ENCODE measurements at regions not wholly inside any gene's neighbourhood (a gene's known extent, or its start where the extent isn't known, plus 50 kb on each side); places are given as distances from the start of the nearest gene placed in this dataset.
A peak's percentile ranks its signal among the peaks of the same experiment; 100 is the strongest.

DNA sequence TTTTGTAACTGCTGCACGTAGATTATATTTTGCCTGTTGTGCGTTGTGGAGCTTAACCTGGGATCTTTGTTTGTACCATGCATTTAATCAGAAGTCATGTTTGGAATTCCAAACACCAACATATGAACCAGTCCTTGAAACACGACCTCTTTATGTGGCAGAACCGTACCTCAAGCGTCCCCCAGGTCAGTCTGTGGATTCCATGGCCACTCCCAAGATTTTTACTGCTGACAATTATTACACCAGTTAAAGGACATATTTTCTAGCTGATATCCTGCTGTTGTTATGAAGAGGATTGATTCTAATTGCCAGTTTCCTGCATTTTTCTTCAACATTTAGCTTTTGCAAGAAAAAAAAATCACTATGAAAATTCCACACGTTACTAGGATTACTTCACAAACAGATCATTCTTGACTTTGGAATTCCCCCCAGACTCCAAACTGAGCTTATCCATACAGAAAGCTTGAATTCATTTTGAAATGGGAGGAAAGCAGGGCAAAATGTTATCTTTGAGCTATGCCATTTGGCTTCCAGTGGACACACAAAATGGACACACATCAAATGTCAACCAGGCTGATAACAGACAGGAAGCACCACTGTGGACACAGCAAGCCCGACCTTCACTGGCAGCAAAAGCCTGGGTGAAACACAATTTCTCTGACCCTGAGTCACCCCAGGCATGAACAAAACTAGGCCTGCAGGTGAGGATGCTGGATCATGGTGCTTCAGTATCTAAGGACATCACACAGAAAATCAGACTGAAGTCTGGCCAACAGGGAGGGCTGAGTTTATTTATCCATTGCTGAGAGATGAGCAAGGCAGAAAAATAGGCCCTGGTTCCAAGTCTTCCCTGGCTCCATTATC, 542.9 kb upstream of the JAG1 start:
- ChIA-PET POLR2A (no interaction called here), CTCF (ENCODE audit: low intra/inter-chr PET ratio, low total read pairs) (no interaction called here)
- Histone ChIP-seq H3K27ac (ENCODE audit: extremely low read length, insufficient read depth, low read length) (no peak overlapping the region), H3K9ac (ENCODE audit: insufficient read depth, low read depth, low read length) (no peak overlapping the region), H3K79me2 (ENCODE audit: insufficient read depth, low read length) (no peaks in the 10 kb centered on the region), H3K4me3 (replicated peaks in 1 of 3; ENCODE audit: insufficient read depth in 1 of 3, low read depth in 2 of 3, low read length in 3 of 3) (no peak overlapping the region), H3K4me1 (ENCODE audit: insufficient read depth, low read length) (peaks cover 17% of the 10 kb centered on the region), H4K20me1 (ENCODE audit: insufficient read depth, low read length) (no peaks in the 10 kb centered on the region), H3K36me3 (replicated peaks in 1 of 2; ENCODE audit: control insufficient read depth in 1 of 2, insufficient read depth in 2 of 2, low read length in 2 of 2) (no peaks in the 10 kb centered on the region), H3K4me2 (ENCODE audit: low read depth, low read length) (no peak overlapping the region), H2AFZ (ENCODE audit: low read length) (no peak overlapping the region), H3K27me3 (ENCODE audit: control insufficient read depth in 1 of 2, insufficient read depth in 2 of 2, low read length in 2 of 2) (peaks cover 0 to 4% of the 10 kb centered on the region in 2 experiments; a peak in 1 of 5 replicates), H3K9me3 (ENCODE audit: low read length) (no peaks in the 10 kb centered on the region)
- ATAC-seq (peak; percentile 78), FAIRE-seq (no peak), DNase-seq (ENCODE audit: low spot score) (peak; percentile 78)
- no TSS peak for BruUV-seq (replicated peaks)
- intact Hi-C loops (cut with micrococcal nuclease; ENCODE audit: unreplicated experiment): loop anchor here (1.0 kb wide), 1 partner anchor 8 kb away; no protein-coding TSS in a partner anchor
- whole genome bisulfite sequencing (ENCODE audit: low lambda C conversion rate): 2% methylated on average over 7 of the region's 7 CpGs
- in situ Hi-C loops (cut with HindIII; ENCODE audit: extremely low pct_ligation_motif_present, low pct_unique_long_range_greater_than_20kb): no loop called here
- TF ChIP-seq SOX5 (CRISPR knock-in tag; IDR thresholded peaks at IDR 0.05; ENCODE audit: borderline replicate concordance): 0 out of 2 replicates have a peak, but pooled peaks have one; percentile 32
- TF ChIP-seq ZNF615 (CRISPR knock-in tag; IDR thresholded peaks at IDR 0.05; ENCODE audit: borderline replicate concordance): no peak
- TF ChIP-seq, protein P1, sequence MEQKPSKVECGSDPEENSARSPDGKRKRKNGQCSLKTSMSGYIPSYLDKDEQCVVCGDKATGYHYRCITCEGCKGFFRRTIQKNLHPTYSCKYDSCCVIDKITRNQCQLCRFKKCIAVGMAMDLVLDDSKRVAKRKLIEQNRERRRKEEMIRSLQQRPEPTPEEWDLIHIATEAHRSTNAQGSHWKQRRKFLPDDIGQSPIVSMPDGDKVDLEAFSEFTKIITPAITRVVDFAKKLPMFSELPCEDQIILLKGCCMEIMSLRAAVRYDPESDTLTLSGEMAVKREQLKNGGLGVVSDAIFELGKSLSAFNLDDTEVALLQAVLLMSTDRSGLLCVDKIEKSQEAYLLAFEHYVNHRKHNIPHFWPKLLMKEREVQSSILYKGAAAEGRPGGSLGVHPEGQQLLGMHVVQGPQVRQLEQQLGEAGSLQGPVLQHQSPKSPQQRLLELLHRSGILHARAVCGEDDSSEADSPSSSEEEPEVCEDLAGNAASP (CRISPR knock-in tag; IDR thresholded peaks at IDR 0.05; ENCODE audit: borderline replicate concordance): peak; percentile 88; the same call in 1 of the 2 replicates
- no peak for TF ChIP-seq KDM3A (CRISPR knock-in tag; IDR thresholded peaks at IDR 0.05; ENCODE audit: low read depth)
- no peak for TF ChIP-seq ZNF746 (CRISPR knock-in tag; IDR thresholded peaks at IDR 0.05)
- no peak for TF ChIP-seq TCF12 (IDR thresholded peaks at IDR 0.05)
- no peak for TF ChIP-seq TCF12 (CRISPR knock-in tag; IDR thresholded peaks at IDR 0.05)
- TF ChIP-seq RXRA (CRISPR knock-in tag; IDR thresholded peaks at IDR 0.05): peak; percentile 67; the same call in 1 of the 2 replicates
- TF ChIP-seq, protein P2, sequence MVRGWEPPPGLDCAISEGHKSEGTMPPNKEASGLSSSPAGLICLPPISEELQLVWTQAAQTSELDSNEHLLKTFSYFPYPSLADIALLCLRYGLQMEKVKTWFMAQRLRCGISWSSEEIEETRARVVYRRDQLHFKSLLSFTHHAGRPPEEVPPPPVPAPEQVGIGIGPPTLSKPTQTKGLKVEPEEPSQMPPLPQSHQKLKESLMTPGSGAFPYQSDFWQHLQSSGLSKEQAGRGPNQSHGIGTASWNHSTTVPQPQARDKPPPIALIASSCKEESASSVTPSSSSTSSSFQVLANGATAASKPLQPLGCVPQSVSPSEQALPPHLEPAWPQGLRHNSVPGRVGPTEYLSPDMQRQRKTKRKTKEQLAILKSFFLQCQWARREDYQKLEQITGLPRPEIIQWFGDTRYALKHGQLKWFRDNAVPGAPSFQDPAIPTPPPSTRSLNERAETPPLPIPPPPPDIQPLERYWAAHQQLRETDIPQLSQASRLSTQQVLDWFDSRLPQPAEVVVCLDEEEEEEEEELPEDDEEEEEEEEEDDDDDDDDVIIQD (CRISPR knock-in tag; IDR thresholded peaks at IDR 0.05; ENCODE audit: low read depth): 0 out of 2 replicates have a peak, but pooled peaks have one; percentile 41
- TF ChIP-seq KAT8 (CRISPR knock-in tag; IDR thresholded peaks at IDR 0.05): peak; percentile 65
- TF ChIP-seq ZNF790 (CRISPR knock-in tag; IDR thresholded peaks at IDR 0.05; ENCODE audit: borderline replicate concordance): no peak
- no peak for TF ChIP-seq ZNF776 (CRISPR knock-in tag; IDR thresholded peaks at IDR 0.05)
- no peak for TF ChIP-seq RBAK (CRISPR knock-in tag; IDR thresholded peaks at IDR 0.05)
- TF ChIP-seq ERF (CRISPR knock-in tag; IDR thresholded peaks at IDR 0.05): 0 out of 2 replicates have a peak, but pooled peaks have one; percentile 33
- TF ChIP-seq TGIF2 (CRISPR knock-in tag; IDR thresholded peaks at IDR 0.05): no peak
- 0 out of 2 replicates have a peak, but pooled peaks have one; percentile 23 for TF ChIP-seq DMAP1 (CRISPR knock-in tag; IDR thresholded peaks at IDR 0.05)
- no peak for TF ChIP-seq ZNF382 (CRISPR knock-in tag; IDR thresholded peaks at IDR 0.05; ENCODE audit: borderline replicate concordance)
- TF ChIP-seq IKZF1 (IDR thresholded peaks at IDR 0.05): no peak
- TF ChIP-seq, protein P3, sequence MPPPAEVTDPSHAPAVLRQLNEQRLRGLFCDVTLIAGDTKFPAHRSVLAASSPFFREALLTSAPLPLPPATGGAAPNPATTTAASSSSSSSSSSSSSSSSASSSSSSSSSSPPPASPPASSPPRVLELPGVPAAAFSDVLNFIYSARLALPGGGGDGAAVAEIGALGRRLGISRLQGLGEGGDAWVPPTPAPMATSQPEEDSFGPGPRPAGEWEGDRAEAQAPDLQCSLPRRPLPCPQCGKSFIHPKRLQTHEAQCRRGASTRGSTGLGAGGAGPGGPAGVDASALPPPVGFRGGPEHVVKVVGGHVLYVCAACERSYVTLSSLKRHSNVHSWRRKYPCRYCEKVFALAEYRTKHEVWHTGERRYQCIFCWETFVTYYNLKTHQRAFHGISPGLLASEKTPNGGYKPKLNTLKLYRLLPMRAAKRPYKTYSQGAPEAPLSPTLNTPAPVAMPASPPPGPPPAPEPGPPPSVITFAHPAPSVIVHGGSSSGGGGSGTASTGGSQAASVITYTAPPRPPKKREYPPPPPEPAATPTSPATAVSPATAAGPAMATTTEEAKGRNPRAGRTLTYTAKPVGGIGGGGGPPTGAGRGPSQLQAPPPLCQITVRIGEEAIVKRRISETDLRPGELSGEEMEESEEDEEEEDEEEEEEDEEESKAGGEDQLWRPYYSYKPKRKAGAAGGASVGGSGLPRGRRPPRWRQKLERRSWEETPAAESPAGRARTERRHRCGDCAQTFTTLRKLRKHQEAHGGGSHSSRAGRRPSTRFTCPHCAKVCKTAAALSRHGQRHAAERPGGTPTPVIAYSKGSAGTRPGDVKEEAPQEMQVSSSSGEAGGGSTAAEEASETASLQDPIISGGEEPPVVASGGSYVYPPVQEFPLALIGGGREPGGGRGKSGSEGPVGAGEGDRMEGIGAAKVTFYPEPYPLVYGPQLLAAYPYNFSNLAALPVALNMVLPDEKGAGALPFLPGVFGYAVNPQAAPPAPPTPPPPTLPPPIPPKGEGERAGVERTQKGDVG (CRISPR knock-in tag; IDR thresholded peaks at IDR 0.05; ENCODE audit: borderline replicate concordance): no peak
- peak; percentile 83; the same call in 1 of the 2 replicates for TF ChIP-seq RELA (CRISPR knock-in tag; IDR thresholded peaks at IDR 0.05)
- peak; percentile 15; the same call in 1 of the 2 replicates for TF ChIP-seq GABPB1 (CRISPR knock-in tag; IDR thresholded peaks at IDR 0.05)
